Mesenchymal stem cell (in vitro differentiated cells and primary cell): ENCODE measurements at regions not wholly inside any gene's neighbourhood (a gene's known extent, or its start where the extent isn't known, plus 50 kb on each side); places are given as distances from the start of the nearest gene placed in this dataset.

Experiments
- DNase-seq: peaks from one replicate; pipeline ENCODE4 v3.0.0-alpha.2; 2013
- H2AFZ ChIP-seq: one replicate; pipeline ENCODE4 v1.6.1; 2013; ENCODE audit warnings: low read depth, mild to moderate bottlenecking, control low read depth, inconsistent platforms, low read length, moderate library complexity
- H2AK5ac ChIP-seq: 2 replicates; pipeline ENCODE4 v1.6.1; 2013; ENCODE audit warnings: low read length, moderate library complexity, mild to moderate bottlenecking, inconsistent platforms; ENCODE audit not compliant: severe bottlenecking
- H2BK120ac ChIP-seq: one replicate; pipeline ENCODE4 v1.6.1; 2013; ENCODE audit warnings: low read depth, mild to moderate bottlenecking, inconsistent platforms, low read length, moderate library complexity
- H2BK12ac ChIP-seq, 2 experiments: one replicate each; pipeline ENCODE4 v1.6.1; 2013; ENCODE audit warnings: inconsistent platforms in 2 of 2, low read length in 2 of 2, mild to moderate bottlenecking in 2 of 2, moderate library complexity in 2 of 2, control low read depth in 1 of 2
- H2BK15ac ChIP-seq: one replicate; pipeline ENCODE4 v1.6.1; 2013; ENCODE audit warnings: mild to moderate bottlenecking, low read depth, inconsistent platforms; ENCODE audit not compliant: poor library complexity, severe bottlenecking
- H2BK5ac ChIP-seq: 2 replicates; pipeline ENCODE4 v1.6.1; 2013; ENCODE audit warnings: low read depth, mild to moderate bottlenecking, low read length, control low read depth, inconsistent platforms; ENCODE audit not compliant: poor library complexity, severe bottlenecking
- H3K14ac ChIP-seq, 2 experiments: one replicate each; pipeline ENCODE4 v1.6.1; 2013; ENCODE audit warnings: inconsistent platforms in 2 of 2, low read length in 2 of 2, control low read depth in 1 of 2, mild to moderate bottlenecking in 1 of 2, moderate library complexity in 1 of 2
- H3K18ac ChIP-seq, 2 experiments: one replicate each; pipeline ENCODE4 v1.6.1; 2013; ENCODE audit warnings: inconsistent platforms in 2 of 2, low read length in 2 of 2, control low read depth in 1 of 2, low read depth in 1 of 2, mild to moderate bottlenecking in 1 of 2
- H3K23ac ChIP-seq, 2 experiments: one replicate each; pipeline ENCODE4 v1.6.1; 2013; ENCODE audit warnings: inconsistent platforms in 2 of 2, low read length in 2 of 2, mild to moderate bottlenecking in 2 of 2, moderate library complexity in 2 of 2, control low read depth in 1 of 2
- H3K27ac ChIP-seq: 2 replicates; pipeline ENCODE4 v1.5.1; 2013; ENCODE audit warnings: mild to moderate bottlenecking, moderate library complexity, low read length, control low read depth, inconsistent platforms; ENCODE audit not compliant: poor library complexity, severe bottlenecking
- H3K27me3 ChIP-seq, 2 experiments: 2 replicates each; pipeline versions ENCODE4 v1.6.1 to v1.7.0; 2013; ENCODE audit warnings: low read length in 2 of 2, mild to moderate bottlenecking in 2 of 2, moderate library complexity in 2 of 2, control low read depth in 1 of 2, inconsistent platforms in 1 of 2; ENCODE audit not compliant: control insufficient read depth in 1 of 2, insufficient read depth in 1 of 2
- H3K36me3 ChIP-seq, 2 experiments: 2 replicates each; pipeline versions ENCODE4 v1.6.1 to v1.7.0; 2013; ENCODE audit warnings: low read length in 2 of 2, control low read depth in 1 of 2, inconsistent platforms in 1 of 2, low read depth in 1 of 2, mild to moderate bottlenecking in 1 of 2; ENCODE audit not compliant: insufficient read depth in 2 of 2, control insufficient read depth in 1 of 2
- H3K4ac ChIP-seq, 2 experiments: one replicate each; pipeline ENCODE4 v1.6.1; 2013; ENCODE audit warnings: inconsistent platforms in 2 of 2, low read length in 2 of 2, mild to moderate bottlenecking in 2 of 2, moderate library complexity in 2 of 2, control low read depth in 1 of 2, low read depth in 1 of 2
- H3K4me1 ChIP-seq: 2 replicates; pipeline ENCODE4 v1.6.1; 2013; ENCODE audit warnings: low read depth, low read length, control low read depth; ENCODE audit not compliant: control insufficient read depth, insufficient read depth
- H3K4me2 ChIP-seq: 2 replicates; pipeline ENCODE4 v1.6.1; 2013; ENCODE audit warnings: low read length, mild to moderate bottlenecking, inconsistent platforms; ENCODE audit not compliant: poor library complexity, severe bottlenecking
- H3K4me3 ChIP-seq, 2 experiments: 2 replicates each; pipeline versions ENCODE4 v1.5.1 to v1.7.0; 2013; ENCODE audit warnings: low read length in 2 of 2, mild to moderate bottlenecking in 2 of 2, control low read depth in 1 of 2, low read depth in 1 of 2; ENCODE audit not compliant: insufficient read depth in 1 of 2
- H3K79me1 ChIP-seq: replicated peaks from 2 replicates; pipeline ENCODE4 v1.6.1; 2013; ENCODE audit warnings: mild to moderate bottlenecking, control low read depth, low read length, inconsistent platforms; ENCODE audit not compliant: poor library complexity, severe bottlenecking
- H3K9ac ChIP-seq: 2 replicates; pipeline ENCODE4 v1.7.0; 2013; ENCODE audit warnings: mild to moderate bottlenecking, low read length, moderate library complexity
- H3K9me3 ChIP-seq: 2 replicates; pipeline ENCODE4 v1.7.0; 2013; ENCODE audit warnings: mild to moderate bottlenecking, low read length; ENCODE audit not compliant: control insufficient read depth
- H4K8ac ChIP-seq: one replicate; pipeline ENCODE4 v1.6.1; 2013; ENCODE audit warnings: inconsistent platforms, mild to moderate bottlenecking, low read length, moderate library complexity
- H4K91ac ChIP-seq: one replicate; pipeline ENCODE4 v1.6.1; 2013; ENCODE audit warnings: mild to moderate bottlenecking, low read length, inconsistent platforms
- WGBS: methylation state at CpG from one replicate; pipeline ENCODE4 v1.1.7; 2013; ENCODE audit warnings: mixed read lengths; 5-methylcytosine and 5-hydroxymethylcytosine counted together

DNA sequence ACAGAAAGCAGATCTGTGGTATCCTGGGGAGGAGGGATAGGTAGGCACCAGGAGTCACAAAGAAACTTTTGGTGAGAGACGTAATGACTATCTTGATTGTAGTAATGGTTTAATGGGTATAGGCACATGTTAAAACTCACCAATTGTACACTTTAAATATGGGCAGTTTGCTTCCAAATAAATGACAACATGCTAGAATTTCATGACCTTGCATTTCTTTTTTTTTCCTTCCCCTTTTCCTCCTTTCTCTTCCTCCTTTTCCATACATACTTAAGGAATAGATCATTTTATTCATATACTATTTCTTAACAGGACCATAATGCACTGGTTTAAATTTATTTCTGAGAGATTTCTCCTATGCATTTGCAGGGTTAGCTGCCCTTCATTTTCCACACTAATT lies 341.8 kb downstream of the TMEM182 start:
- Histone ChIP-seq H3K9me3 (no peaks in the 10 kb centered on the region), H3K4me2 (no peak overlapping the region), H3K14ac (no peak overlapping the region), H3K27ac (no peak overlapping the region), H3K4me3 (no peak overlapping the region), H3K18ac (no peak overlapping the region), H3K4ac (no peak overlapping the region), H4K91ac (no peak overlapping the region), H3K36me3 (no peaks in the 10 kb centered on the region), H3K9ac (no peak overlapping the region), H3K23ac (no peak overlapping the region), H3K4me1 (no peaks in the 10 kb centered on the region), H2AFZ (no peak overlapping the region), H2BK120ac (no peak overlapping the region), H2AK5ac (no peak overlapping the region), H2BK15ac (no peak overlapping the region), H3K79me1 (no peaks in the 10 kb centered on the region), H4K8ac (no peak overlapping the region), H2BK5ac (no peak overlapping the region), H3K27me3 (no peaks in the 10 kb centered on the region), H2BK12ac (no peak overlapping the region)
- DNase-seq = no peak
- WGBS = no CpG with 5 or more reads among the region's 1 CpG

DNA sequence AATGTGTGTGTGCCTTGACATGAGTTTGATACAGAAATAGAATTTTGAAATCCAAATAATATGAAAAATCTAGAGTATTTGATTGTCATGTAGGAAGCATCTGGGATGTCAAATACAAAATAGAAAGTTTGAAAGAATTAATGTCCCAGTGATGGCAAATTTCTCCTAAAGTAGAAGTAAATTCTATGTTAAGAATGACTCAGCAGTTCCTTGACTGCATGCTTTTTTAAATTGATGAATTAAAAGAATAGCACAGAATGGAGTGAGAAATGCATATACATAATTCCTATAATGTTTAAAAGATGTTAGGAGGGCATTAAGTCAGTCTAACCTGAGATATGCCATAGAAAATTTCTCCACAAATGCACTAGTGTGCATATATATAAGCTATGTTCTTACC lies 357.5 kb downstream of the TMEM182 start:
- no peak overlapping the region for H3K4ac ChIP-seq
- no peak overlapping the region for H4K8ac ChIP-seq
- no peak overlapping the region for H3K4me2 ChIP-seq
- H2BK5ac ChIP-seq = no peak overlapping the region
- H3K27me3 ChIP-seq = no peaks in the 10 kb centered on the region
- no peaks in the 10 kb centered on the region for H3K36me3 ChIP-seq
- no peak overlapping the region for H3K14ac ChIP-seq
- H3K9me3 ChIP-seq = no peaks in the 10 kb centered on the region
- no peaks in the 10 kb centered on the region for H3K79me1 ChIP-seq
- H3K23ac ChIP-seq = no peak overlapping the region
- H3K9ac ChIP-seq = no peak overlapping the region
- no peaks in the 10 kb centered on the region for H3K4me1 ChIP-seq
- no peak overlapping the region for H2BK120ac ChIP-seq
- H3K18ac ChIP-seq = no peak overlapping the region
- no peak overlapping the region for H4K91ac ChIP-seq
- H2BK12ac ChIP-seq = no peak overlapping the region
- DNase-seq = no peak
- H2AFZ ChIP-seq = no peak overlapping the region
- no peak overlapping the region for H2BK15ac ChIP-seq
- no peak overlapping the region for H2AK5ac ChIP-seq
- no peak overlapping the region for H3K4me3 ChIP-seq
- H3K27ac ChIP-seq = no peak overlapping the region

DNA sequence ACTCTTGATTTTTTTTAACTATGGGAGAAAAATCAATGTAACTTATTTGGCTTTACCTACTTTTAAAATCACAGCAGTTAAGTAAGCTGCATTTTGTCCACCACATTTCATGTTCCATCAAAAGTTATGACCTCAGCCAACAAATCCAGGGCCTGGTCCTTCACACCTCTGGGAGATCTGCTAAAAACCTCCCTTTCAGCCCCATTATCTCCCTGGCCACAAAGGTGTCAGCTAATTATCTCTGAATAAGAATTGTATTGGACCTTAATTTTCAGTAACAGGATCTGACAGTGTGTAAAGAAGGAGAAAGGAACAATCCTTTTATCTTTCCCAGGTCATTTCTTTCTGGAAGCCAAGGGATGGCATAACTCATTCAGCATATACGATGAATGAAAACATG lies 359.3 kb downstream of the TMEM182 start:
- 69% methylated on average over 1 of the region's 1 CpG for WGBS
- H3K4ac ChIP-seq = no peak overlapping the region
- no peaks in the 10 kb centered on the region for H3K27me3 ChIP-seq
- H2BK120ac ChIP-seq = no peak overlapping the region
- no peak overlapping the region for H2BK5ac ChIP-seq
- no peak overlapping the region for H2BK12ac ChIP-seq
- no peak for DNase-seq
- H3K4me1 ChIP-seq = no peaks in the 10 kb centered on the region
- no peaks in the 10 kb centered on the region for H3K9me3 ChIP-seq
- H3K36me3 ChIP-seq = no peaks in the 10 kb centered on the region
- no peak overlapping the region for H4K91ac ChIP-seq
- H2AFZ ChIP-seq = no peak overlapping the region
- no peak overlapping the region for H3K4me2 ChIP-seq
- no peak overlapping the region for H3K4me3 ChIP-seq
- H3K18ac ChIP-seq = no peak overlapping the region
- no peak overlapping the region for H3K14ac ChIP-seq
- no peak overlapping the region for H2AK5ac ChIP-seq
- no peak overlapping the region for H4K8ac ChIP-seq
- H2BK15ac ChIP-seq = no peak overlapping the region
- H3K23ac ChIP-seq = no peak overlapping the region
- no peak overlapping the region for H3K9ac ChIP-seq
- no peaks in the 10 kb centered on the region for H3K79me1 ChIP-seq
- no peak overlapping the region for H3K27ac ChIP-seq

DNA sequence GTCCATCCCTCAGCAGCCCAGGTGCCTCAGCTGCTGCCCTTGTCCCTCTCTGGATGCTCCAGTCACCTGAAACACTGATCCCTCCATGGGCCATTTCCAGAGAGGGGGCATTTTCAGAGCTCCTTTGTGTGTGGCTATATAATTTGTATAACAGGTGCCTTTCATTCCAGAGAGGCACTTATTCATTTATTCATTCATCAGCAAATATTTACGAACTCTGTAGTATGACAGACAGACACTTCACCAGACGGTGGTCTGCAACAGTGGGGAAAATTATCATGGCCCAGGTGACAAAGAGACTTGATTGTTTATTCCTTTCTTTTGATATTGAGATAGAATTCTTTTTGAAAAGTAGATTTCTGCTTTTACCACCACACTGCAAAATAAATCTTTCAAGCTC lies 361.7 kb downstream of the TMEM182 start:
- Histone ChIP-seq H2AFZ (no peak overlapping the region), H3K14ac (no peak overlapping the region)
- DNase-seq = no peak

More for the DNA sequence above, 361.7 kb downstream of the TMEM182 start:
- no peaks in the 10 kb centered on the region for H3K79me1 ChIP-seq
- H3K4me1 ChIP-seq = no peaks in the 10 kb centered on the region
- H2BK5ac ChIP-seq = no peak overlapping the region
- no peak overlapping the region for H3K18ac ChIP-seq
- no peaks in the 10 kb centered on the region for H3K27me3 ChIP-seq
- H4K8ac ChIP-seq = no peak overlapping the region
- no peak overlapping the region for H3K4ac ChIP-seq
- no peak overlapping the region for H2BK12ac ChIP-seq
- no peak overlapping the region for H3K23ac ChIP-seq
- WGBS = no CpG with 5 or more reads among the region's 2 CpGs
- no peak overlapping the region for H2AK5ac ChIP-seq
- no peaks in the 10 kb centered on the region for H3K36me3 ChIP-seq
- no peak overlapping the region for H4K91ac ChIP-seq
- no peaks in the 10 kb centered on the region for H3K9me3 ChIP-seq
- no peak overlapping the region for H3K4me2 ChIP-seq
- no peak overlapping the region for H2BK15ac ChIP-seq
- H2BK120ac ChIP-seq = no peak overlapping the region
- no peak overlapping the region for H3K9ac ChIP-seq
- no peak overlapping the region for H3K4me3 ChIP-seq
- H3K27ac ChIP-seq = no peak overlapping the region
